Fibroblast of lung (primary cell): ENCODE measurements at regions not wholly inside any gene's neighbourhood (a gene's known extent, or its start where the extent isn't known, plus 50 kb on each side); places are given as distances from the start of the nearest gene placed in this dataset.

Experiments used
- DNase-seq, 2 donors: peaks; one replicate each; pipeline versions ENCODE4 v3.0.0 to v3.0.0-alpha.2; 2010; ENCODE audit warnings: low read depth in 2 of 2
- H2AFZ ChIP-seq: 2 replicates; pipeline ENCODE4 v1.5.1; 2012; ENCODE audit warnings: low read length, control low read depth, inconsistent platforms
- H3K27ac ChIP-seq: 2 replicates; pipeline ENCODE4 v1.5.1; 2011; ENCODE audit warnings: low read length, control low read depth; ENCODE audit not compliant: insufficient read depth
- H3K27me3 ChIP-seq: 2 replicates; pipeline ENCODE4 v1.5.1; 2011; ENCODE audit warnings: mild to moderate bottlenecking, low read length; ENCODE audit not compliant: control insufficient read depth, insufficient read depth
- H3K36me3 ChIP-seq: 2 replicates; pipeline ENCODE4 v1.5.1; 2011; ENCODE audit warnings: low read length; ENCODE audit not compliant: control insufficient read depth, insufficient read depth
- H3K4me1 ChIP-seq: 2 replicates; pipeline ENCODE4 v1.5.1; 2011; ENCODE audit warnings: low read length; ENCODE audit not compliant: control insufficient read depth, insufficient read depth; ENCODE audit errors: extremely low read depth
- H3K4me2 ChIP-seq: 2 replicates; pipeline ENCODE4 v1.5.1; 2011; ENCODE audit warnings: low read length, control low read depth; ENCODE audit not compliant: insufficient read depth; ENCODE audit errors: extremely low read depth
- H3K4me3 ChIP-seq, 4 experiments: fragments of 200-600 bp in 1 of 4; sonication (generic) in 1 of 4; replicated peaks in 1 of 4; 2 replicates each; pipeline ENCODE4 v1.5.1; 2011 to 2016; ENCODE audit warnings: low read length in 4 of 4, low read depth in 3 of 4, mild to moderate bottlenecking in 3 of 4, control low read depth in 2 of 4, inconsistent platforms in 1 of 4, mixed read lengths in 1 of 4; ENCODE audit not compliant: insufficient read depth in 1 of 4; ENCODE audit errors: control extremely low read depth in 1 of 4
- H3K79me2 ChIP-seq: 2 replicates; pipeline ENCODE4 v1.5.1; 2012; ENCODE audit warnings: mild to moderate bottlenecking, low read length, inconsistent platforms; ENCODE audit not compliant: control insufficient read depth, insufficient read depth
- H3K9ac ChIP-seq: 2 replicates; pipeline ENCODE4 v1.5.1; 2011; ENCODE audit warnings: mild to moderate bottlenecking, low read length, control low read depth; ENCODE audit not compliant: insufficient read depth
- H3K9me3 ChIP-seq: 2 replicates; pipeline ENCODE4 v1.5.1; 2012; ENCODE audit warnings: low read depth, low read length; ENCODE audit not compliant: control insufficient read depth, insufficient read depth
- H4K20me1 ChIP-seq: 2 replicates; pipeline ENCODE4 v1.5.1; 2011; ENCODE audit warnings: low read length; ENCODE audit not compliant: control insufficient read depth, insufficient read depth; ENCODE audit errors: extremely low read depth
- CTCF ChIP-seq, 2 donors: IDR thresholded peaks in 1 of 2; conservative IDR thresholded peaks in 1 of 2; 1 replicate in 1 of 2; 2 replicates in 1 of 2; pipeline ENCODE4 v1.5.1; 2011 to 2012; ENCODE audit warnings: low read length in 2 of 2, control low read depth in 1 of 2, inconsistent platforms in 1 of 2, low read depth in 1 of 2, mild to moderate bottlenecking in 1 of 2
- EZH2 ChIP-seq: IDR thresholded peaks from 2 replicates; pipeline ENCODE4 v1.5.1; 2012; ENCODE audit warnings: low read length, control low read depth, mild to moderate bottlenecking; ENCODE audit errors: missing control alignments

- no peaks in the 10 kb centered on the region for H4K20me1 ChIP-seq
- no peak overlapping the region for H3K4me2 ChIP-seq
- H3K36me3 ChIP-seq: no peaks in the 10 kb centered on the region
- H3K9me3 ChIP-seq: no peaks in the 10 kb centered on the region
- H3K27ac ChIP-seq: no peak overlapping the region
- no peak overlapping the region for H3K9ac ChIP-seq
- no peak for DNase-seq
- H2AFZ ChIP-seq: no peak overlapping the region
- H3K27me3 ChIP-seq: no peaks in the 10 kb centered on the region
- no peaks in the 10 kb centered on the region for H3K79me2 ChIP-seq
- TF ChIP-seq CTCF (conservative IDR thresholded peaks at IDR 0.05 in 1 of 2, IDR thresholded peaks at IDR 0.05 in 1 of 2; ENCODE audit: low read depth in 1 of 2, low read length in 2 of 2): no peak
- no peak for TF ChIP-seq EZH2
- no peaks in the 10 kb centered on the region for H3K4me1 ChIP-seq
- no peak overlapping the region for H3K4me3 ChIP-seq
These were observed 99.1 kb upstream of the RXFP1 start for GRCh38 chr4:158422546-158422945.

DNA sequence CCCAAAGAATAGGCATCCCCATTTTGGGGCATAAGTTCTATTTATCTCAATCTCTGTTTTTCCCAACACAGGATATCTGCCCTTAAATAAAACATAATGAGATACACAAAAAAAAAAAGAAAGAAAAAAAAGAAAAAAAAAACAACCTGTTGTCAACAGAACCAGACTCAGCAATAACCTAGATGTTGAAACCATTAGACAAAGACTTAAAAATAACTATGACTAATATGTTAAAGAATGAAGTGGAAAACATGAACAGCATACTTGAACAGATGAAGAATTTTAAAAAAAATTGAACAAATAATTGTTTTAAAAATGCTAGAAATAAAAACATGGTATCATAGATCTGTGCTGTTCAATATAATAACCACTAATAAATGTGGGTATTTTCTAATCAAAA lies 93.4 kb upstream of the RXFP1 start:
- H3K27me3 ChIP-seq: no peaks in the 10 kb centered on the region
- H3K4me1 ChIP-seq: no peaks in the 10 kb centered on the region
- H2AFZ ChIP-seq: no peak overlapping the region
- no peaks in the 10 kb centered on the region for H3K9me3 ChIP-seq
- no peaks in the 10 kb centered on the region for H3K79me2 ChIP-seq
- H3K9ac ChIP-seq: no peak overlapping the region
- TF ChIP-seq EZH2 (no peak), CTCF (conservative IDR thresholded peaks at IDR 0.05 in 1 of 2, IDR thresholded peaks at IDR 0.05 in 1 of 2; ENCODE audit: low read depth in 1 of 2, low read length in 2 of 2) (no peak)
- no peak overlapping the region for H3K27ac ChIP-seq
- H3K4me2 ChIP-seq: no peak overlapping the region
- peak; percentile 27 to 30 for DNase-seq
- H4K20me1 ChIP-seq: no peaks in the 10 kb centered on the region
- no peaks in the 10 kb centered on the region for H3K36me3 ChIP-seq
- H3K4me3 ChIP-seq: no peak overlapping the region

DNA sequence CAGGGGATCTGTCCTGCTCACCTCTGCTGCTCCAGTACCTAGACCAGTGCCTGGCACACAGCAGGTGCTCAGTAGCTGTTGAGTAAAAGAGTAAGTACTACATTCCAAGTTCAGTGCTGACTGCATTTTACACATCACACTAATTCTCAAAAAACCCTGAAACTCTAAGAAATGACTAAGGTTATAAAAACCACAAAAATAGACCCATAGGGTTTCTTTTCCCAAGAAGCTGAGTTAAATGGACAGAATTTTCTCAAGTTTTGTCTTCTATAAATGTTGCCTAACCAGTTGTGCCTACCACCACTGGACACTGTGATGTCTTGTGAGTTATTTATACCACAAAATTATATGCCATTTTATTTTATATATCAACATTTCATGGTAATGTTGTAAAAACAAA lies 78.9 kb upstream of the RXFP1 start:
- Histone ChIP-seq H3K4me2 (no peak overlapping the region), H3K36me3 (no peaks in the 10 kb centered on the region), H3K79me2 (no peaks in the 10 kb centered on the region), H3K9me3 (no peaks in the 10 kb centered on the region), H3K4me3 (no peak overlapping the region), H2AFZ (no peak overlapping the region), H3K27ac (no peak overlapping the region), H3K27me3 (no peaks in the 10 kb centered on the region), H3K4me1 (no peaks in the 10 kb centered on the region), H3K9ac (no peak overlapping the region), H4K20me1 (no peaks in the 10 kb centered on the region)
- no peak for TF ChIP-seq CTCF (conservative IDR thresholded peaks at IDR 0.05 in 1 of 2, IDR thresholded peaks at IDR 0.05 in 1 of 2; ENCODE audit: low read depth in 1 of 2, low read length in 2 of 2)
- TF ChIP-seq EZH2: no peak
- DNase-seq: no peak
